GM18873 (cell line): ENCODE measurements at regions not wholly inside any gene's neighbourhood (a gene's known extent, or its start where the extent isn't known, plus 50 kb on each side); places are given as distances from the start of the nearest gene placed in this dataset.
"Not testable (repeated sequence)": the region's sequence is repeated elsewhere in the genome, so short reads cannot be mapped to it uniquely, and the experiment has no call there.

Source experiments
- ATAC-seq: cut with Tn5 transposase; IDR thresholded peaks from one replicate; pipeline ENCODE4 v1.9.1; 2021; ENCODE audit warnings: mild to moderate bottlenecking, moderate library complexity, moderate number of reproducible peaks; ENCODE audit not compliant: unreplicated experiment, low FRiP score

GRCh38 chr6:126880964-126881363 is 237.5 kb upstream of the RSPO3 start:
- no peak for ATAC-seq

DNA sequence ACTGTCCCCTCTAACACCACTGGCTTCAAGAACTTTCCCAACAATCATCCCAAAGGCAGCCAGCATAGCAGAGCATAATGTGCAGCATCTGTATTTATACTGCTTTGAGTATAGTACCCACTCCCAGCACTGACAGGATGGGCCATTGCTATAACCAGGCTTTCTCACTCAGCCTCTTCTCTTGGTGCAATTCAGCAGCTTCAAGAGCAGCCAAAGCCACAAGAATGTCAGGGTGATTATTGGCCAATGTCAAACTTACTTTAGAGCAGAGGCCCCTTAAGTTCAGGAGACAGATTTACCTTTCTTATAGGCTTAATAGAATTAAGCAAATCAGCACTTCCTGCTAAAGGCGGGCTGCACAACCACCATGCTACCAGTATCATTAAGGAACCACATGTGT is 232.4 kb upstream of the RSPO3 start:
- ATAC-seq, result no peak

- ATAC-seq, result no peak
Observed at GRCh38 chr6:126888727-126889725, 229.4 kb upstream of the RSPO3 start.

DNA sequence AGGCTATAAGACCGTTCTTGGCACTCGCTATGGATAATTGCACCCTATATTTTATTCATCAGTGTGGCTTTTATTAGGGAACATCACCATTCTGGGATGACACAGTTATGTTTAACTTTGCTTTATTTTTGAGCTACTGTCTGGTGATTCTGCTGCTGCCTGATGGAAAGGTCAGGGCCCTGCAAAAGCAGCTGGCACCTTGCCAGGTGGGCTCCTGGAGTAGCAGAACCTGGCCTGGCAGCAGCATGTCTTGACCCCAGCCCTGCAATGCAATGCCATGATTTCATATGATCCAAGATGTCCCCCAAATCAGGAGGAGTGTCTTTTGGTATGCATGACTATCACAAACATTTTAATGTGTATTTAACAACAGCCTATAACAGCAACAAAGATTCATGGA is 228.4 kb upstream of the RSPO3 start:
- no peak for ATAC-seq

DNA sequence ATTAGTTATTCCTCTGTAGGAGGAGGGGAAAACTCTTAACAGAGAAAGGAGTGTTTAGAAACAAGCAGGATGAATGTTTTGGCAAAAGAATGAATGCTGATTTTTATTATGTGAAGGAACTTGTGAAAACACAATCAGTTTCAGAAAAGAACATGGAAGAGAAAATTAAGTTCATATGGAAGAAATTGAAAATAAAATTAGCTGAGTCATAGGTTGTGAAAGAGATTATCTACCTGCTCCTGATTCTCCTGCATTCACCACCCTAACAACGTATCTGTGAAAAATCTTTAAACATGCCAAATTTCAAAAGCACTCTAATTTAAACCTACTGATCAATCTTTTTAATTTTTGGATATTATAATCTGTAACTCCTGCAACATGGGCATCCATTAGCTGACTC is 227.3 kb upstream of the RSPO3 start:
- no peak for ATAC-seq

DNA sequence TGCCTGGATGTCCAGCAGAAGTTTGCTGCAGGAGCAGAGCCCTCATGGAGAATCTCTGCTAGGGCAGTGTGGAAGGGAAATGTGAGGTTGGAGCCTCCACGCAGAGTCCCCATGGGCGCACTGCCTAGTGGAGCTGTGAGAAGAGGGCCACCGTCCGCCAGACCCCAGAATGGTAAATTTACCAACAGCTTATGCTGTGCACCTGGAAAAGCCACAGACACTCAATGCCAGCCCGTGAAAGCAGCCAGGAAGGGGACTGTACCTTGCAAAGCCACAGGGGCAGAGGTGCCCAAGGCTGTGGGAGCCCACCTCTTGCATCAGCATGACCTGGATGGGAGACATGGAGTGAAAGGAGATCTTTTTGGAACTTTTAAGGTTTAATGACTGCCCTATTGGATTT is 225.6 kb upstream of the RSPO3 start:
- not testable (repeated sequence) for ATAC-seq

GRCh38 chr6:126897758-126898157 is 220.7 kb upstream of the RSPO3 start:
- no peak for ATAC-seq

GRCh38 chr6:126904176-126904575 is 214.3 kb upstream of the RSPO3 start:
- ATAC-seq, result no peak

GRCh38 chr6:126905917-126906316 is 212.6 kb upstream of the RSPO3 start:
- no peak for ATAC-seq

DNA sequence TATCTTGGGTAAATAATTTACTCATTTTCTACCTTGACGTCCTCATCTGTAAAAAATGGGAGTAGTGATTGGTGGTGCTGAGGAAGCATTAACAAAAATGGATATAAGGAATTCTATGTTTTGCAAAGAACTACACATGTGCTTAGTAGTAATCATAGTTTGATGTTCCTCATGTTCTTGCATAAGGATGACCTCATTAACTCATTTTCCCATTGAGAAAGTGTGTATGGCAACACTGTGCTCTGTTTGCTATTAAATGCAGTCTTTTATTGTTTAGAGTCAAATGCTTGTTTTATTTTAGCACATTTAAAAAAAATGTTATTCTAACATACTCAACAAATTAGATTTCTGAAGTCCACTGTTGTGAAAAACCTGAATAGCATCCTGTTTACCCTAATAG is 211.2 kb upstream of the RSPO3 start:
- no peak for ATAC-seq

DNA sequence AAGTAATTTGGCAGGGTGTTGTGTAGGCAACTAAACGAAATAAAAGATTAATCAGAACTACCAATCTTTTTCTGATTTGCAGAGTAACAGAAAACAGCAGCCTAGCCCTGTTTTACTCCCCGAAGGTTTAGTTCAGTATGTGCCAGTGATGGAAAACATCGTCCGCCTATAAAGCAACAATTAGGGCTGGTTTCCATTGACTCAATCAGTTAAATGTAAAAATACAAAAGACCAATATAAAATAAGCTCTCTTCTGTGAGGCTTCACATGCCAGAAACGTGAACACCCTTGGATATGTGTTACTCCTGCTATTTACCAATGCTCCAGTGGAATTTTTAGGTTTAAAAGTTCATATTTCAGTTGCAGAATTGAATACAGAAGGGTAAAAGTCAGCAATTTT is 210.5 kb upstream of the RSPO3 start:
- ATAC-seq, result no peak

DNA sequence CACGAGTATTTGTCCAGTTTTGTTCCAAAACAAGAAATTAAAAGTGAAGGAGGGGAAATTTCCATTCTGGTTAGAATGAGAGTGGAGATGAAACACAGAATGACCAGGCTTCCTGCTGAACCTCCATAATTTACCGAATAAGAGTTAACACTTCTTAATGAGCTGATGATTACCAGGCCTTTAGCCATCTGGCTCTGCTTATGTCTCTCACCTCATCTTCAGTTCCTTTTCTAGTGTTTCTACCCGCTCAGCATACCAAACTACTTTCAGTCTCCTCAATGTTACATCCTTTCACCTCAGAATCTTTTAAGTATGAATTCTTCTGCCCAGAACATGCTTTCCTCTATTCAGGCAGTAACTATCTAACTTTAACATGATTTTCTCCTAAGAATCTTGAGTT is 209.0 kb upstream of the RSPO3 start:
- no peak for ATAC-seq

DNA sequence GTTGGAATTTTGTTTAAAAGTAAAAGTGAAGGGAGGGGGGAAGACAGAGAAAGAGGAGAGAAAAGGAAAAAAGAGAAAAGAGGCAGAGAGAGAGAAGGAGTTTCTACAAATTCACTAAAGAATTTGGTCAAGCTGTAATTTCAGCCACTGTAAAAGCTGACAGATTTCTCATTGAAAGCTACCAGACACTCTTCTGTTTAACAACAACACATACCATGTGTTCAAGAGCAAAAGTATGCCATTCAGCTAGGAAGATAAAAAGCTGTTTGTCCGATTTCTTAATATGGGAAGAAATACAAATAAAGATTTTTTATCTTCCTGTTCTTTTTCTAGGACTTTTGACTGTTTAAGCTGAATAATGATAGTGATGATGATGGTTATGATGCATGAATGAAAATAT is 204.8 kb upstream of the RSPO3 start:
- no peak for ATAC-seq

DNA sequence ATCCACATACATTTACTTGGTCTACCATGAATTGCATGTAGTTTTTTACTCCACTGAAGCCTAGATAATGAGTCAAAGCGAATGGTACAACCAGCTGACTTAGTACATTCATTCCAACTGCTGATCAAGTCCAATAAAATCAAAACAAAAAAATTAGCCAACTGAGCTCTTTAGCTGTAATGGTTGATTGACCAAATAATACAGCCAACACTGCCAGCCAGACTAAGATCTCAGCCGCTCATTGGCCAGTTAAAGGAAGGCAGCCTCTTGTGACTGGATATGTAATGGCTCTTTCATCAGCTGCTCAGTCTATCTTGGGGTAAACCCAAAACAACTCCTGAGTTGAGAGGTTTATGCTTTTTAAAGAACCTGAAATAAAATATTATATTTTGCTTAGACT is 204.3 kb upstream of the RSPO3 start:
- no peak for ATAC-seq

DNA sequence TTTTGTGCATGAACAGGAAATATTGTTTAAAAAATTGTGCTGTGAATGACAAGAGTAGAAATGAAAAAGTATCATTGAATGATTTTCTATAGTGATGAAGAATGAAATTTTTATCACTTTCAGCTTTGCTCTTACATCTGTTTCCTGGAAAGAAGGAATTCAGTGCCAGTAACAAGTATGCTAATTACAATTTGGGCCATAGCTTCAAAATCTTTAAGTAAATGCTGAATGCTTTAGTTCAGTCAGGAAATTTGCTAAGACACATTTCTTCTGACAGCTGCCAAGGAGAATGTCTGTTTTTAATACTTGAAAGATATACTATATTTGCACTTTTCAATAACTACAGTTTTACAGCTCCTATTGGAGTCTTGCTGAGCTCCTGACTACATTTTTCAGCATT is 203.7 kb upstream of the RSPO3 start:
- ATAC-seq, result no peak

- ATAC-seq, result no peak
Observed at GRCh38 chr6:126919947-126920346, 198.5 kb upstream of the RSPO3 start.

- no peak for ATAC-seq
Observed at GRCh38 chr6:126923807-126924206, 194.7 kb upstream of the RSPO3 start.

GRCh38 chr6:126926926-126927325 is 191.5 kb upstream of the RSPO3 start:
- no peak for ATAC-seq

DNA sequence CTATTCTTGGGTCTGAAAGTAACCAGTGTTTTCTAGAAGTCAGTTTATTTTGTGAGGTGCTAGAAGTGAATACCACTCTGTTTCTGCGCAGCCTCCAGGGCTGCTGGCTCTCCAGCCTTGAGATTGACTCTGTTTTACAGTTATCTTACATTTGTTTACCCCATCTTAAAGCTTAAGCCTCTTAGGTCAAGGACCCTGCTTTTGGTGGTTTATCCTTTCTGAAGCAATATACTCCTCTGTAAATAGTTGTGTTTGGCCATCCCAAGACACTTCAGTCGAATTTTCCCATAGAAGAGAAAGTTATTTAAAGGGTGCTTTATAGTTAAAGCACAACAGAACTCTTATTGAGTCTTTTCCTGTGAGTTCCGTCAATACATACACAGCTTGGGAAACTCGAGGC is 190.6 kb upstream of the RSPO3 start:
- no peak for ATAC-seq

- no peak for ATAC-seq
Observed at GRCh38 chr6:126937426-126937825, 181.0 kb upstream of the RSPO3 start.

DNA sequence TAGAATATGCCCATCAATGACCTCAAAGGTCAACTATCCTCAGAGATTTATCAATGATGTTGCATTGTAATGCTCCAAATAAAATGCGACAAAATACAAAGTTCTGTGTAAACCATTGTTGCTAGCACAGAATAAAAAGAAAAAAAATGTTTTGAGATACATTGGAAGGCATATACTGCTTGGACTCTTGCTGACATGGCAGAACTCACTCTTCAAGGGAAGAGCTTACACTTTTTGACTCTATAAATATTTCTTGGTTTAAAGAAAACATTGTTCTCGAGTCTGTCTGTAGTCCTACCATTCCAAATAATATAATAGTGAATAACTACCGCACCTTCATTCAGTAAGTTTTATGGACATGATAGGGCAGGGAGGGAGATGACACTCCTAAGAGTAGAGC is 178.7 kb upstream of the RSPO3 start:
- no peak for ATAC-seq

DNA sequence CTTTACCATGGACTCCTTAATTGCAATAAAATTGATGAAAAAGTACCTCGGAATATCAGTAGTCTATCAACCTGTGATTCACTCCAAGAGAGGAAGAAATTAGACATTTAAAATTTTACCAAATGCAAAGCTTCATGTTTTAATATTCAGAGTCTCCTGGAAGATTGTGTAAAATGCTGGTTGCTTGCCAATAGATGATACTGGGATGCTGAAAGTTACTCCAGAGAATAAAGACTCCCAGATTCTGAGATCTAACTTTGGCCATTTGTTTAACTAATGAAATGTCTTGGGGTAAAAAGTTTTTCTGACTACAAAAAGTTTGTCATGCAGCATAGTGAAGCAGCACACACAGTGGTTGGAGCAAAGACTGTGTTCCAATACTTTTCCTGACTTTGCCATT is 176.7 kb upstream of the RSPO3 start:
- ATAC-seq, result no peak
